T47D (cell line): ENCODE measurements at regions not wholly inside any gene's neighbourhood (a gene's known extent, or its start where the extent isn't known, plus 50 kb on each side); places are given as distances from the start of the nearest gene placed in this dataset.

Experiments used
- DNase-seq, 2 experiments: peaks; one replicate each; pipeline versions ENCODE4 v3.0.0 to v3.0.0-alpha.2; 2011 to 2012; ENCODE audit warnings: low read depth in 1 of 2, low spot score in 1 of 2
- JUND ChIP-seq: IDR thresholded peaks from 2 replicates; pipeline ENCODE4 v1.6.1; 2012; ENCODE audit warnings: low read depth
- in situ Hi-C: cut with HindIII; loops from 2 replicates; pipeline ENCODE4 v1.10.0; 2016; ENCODE audit warnings: low sequenced_read_pairs, low pct_unique_long_range_greater_than_20kb

DNA sequence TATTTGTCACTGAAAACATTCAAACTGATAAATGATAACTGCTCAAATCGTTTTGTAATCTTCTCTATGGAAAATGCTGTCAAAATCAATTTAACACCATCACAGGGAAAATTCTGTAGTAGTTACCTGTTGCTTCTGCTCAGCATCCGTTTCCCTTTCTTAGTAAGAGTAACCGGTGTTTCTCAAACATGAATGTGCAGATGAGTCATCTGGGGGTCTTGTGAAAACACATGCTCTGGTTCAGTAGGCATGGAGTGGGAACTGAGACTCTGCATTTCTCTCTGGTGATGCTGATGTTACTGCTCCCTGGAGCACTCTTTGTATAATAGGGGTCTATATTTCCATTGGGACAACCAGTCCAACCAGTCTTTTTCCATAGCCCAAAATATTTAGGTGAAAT is 145.1 kb downstream of the SEMA6D start:
- no peak for DNase-seq
- in situ Hi-C loops = no loop called here
- TF ChIP-seq JUND = no peak

GRCh38 chr15:47866446-47866845 is 149.1 kb downstream of the SEMA6D start:
- in situ Hi-C loops = no loop called here
- no peak for TF ChIP-seq JUND
- no peak for DNase-seq

- in situ Hi-C loops = no loop called here
- peak in 1 of 2 experiments; percentile 18 for DNase-seq
- TF ChIP-seq JUND = no peak
These were observed 153.1 kb downstream of the SEMA6D start for GRCh38 chr15:47870300-47870955.

DNA sequence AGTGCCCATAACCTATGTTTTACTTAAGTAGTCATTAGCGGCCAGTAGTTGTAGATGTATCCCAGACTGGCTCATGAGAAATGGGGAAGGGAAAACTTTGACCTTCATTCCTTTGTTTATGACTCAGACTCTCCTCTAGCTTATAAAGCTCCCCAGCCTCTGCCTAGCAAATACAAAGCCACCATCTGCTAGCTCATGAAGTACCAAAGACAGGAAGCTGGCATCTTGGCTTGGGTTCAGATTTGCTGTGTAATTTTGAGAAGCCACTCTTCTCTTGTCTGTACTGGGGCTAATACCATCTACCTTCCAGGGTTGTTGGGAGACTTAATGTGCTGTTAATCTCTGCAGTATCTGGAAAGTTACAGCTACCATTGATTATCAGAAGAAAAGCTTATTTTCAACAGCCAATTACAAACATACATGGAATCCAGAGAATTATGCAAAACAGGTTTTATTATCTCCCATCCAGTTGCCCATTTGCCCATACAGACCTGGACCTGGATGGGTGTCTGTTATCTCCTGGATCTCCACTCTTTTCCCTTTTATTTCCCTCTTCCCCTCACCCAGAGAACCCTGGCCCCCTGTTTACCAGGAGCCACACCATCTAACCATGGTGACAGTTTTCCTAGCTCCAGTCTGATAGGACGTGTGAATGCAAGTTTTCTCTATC is 153.8 kb downstream of the SEMA6D start:
- no peak for TF ChIP-seq JUND
- peak in 1 of 2 experiments; percentile 6 for DNase-seq
- in situ Hi-C loops = no loop called here

GRCh38 chr15:47872208-47872607 is 154.9 kb downstream of the SEMA6D start:
- in situ Hi-C loops = no loop called here
- no peak for DNase-seq
- no peak for TF ChIP-seq JUND

DNA sequence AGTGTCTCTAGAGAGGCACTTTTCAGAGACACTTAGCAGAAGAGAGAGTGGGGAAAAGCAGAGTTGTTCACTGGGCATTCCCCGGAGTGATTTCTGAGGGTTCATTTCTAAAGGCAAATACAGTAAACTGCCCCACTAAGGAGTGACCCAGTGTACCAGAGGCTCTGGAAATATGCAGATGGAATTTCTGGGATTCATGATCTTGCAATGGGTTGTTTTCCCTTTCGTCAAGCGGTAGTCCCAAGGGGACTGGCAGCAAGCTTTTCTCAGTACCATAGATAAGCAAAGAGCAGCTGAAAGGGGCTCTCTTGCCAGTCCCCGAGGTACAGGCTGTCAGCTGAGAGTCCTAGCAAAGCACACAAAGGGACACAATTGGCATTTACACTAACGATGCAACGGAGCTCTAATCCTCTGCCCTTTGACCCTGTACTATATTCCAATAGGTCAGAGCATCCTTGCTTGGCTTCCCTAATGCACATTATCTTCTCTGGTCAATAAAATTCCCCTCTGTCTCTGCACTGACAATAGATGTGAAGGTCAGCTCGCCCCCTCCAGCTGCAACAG is 155.6 kb downstream of the SEMA6D start:
- in situ Hi-C loops = no loop called here
- TF ChIP-seq JUND = no peak
- DNase-seq = no peak

DNA sequence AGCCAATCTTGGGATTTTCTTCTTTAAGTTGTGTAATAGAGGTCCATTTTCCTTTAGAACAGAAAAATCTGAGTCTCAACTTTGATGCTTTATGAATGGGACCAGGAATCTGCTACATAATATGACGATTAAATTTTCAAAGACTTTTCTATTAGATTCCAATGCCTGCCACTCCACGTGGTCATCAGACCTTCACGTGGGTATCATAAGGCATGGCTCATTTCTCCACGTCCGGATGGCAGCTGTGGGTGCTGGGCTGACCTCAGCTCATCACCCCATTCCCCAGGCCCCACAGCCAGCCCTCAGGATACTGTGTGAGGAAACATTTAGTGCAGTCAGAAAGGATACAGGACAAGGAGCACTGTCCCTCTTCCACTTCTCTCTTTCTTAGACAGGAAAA is 159.7 kb downstream of the SEMA6D start:
- TF ChIP-seq JUND = no peak
- in situ Hi-C loops = no loop called here
- no peak for DNase-seq

DNA sequence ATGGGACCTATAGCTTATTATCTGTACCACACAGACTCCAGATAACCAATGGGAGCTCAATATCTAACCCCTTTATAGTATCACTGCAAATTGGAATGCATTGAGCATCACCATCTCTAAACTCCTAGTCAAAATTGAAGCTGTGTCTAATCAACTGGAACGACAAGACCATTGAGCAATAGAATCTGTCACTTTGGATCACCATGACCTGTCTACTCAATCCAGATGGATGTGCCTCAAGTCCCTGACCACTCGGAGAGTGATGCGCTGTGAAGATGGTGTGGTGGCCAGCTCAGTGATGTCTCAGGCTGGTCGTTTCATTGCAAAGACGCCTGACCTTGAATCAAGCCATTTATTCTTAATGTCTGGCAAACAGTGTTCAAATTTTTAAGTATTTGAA is 160.5 kb downstream of the SEMA6D start:
- TF ChIP-seq JUND = no peak
- DNase-seq = no peak
- in situ Hi-C loops = no loop called here

DNA sequence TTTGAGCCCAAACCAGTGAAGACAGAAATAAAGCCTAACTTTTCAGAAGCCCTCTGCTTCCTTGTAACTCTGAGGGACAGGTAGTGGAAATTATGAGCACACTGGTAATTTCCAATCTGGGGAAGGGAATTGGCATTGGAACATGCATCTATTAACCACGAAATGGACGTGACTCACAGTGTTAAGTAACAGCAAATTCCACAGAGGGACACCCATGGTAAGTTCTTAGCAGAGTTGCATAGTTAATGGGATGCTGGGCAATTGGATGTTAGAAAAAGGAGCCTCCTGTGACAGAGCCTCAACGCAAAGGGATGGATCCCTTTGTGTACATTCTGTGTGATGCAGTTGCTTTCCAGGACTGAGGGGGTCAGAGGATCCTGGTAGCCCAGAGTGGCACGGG is 168.6 kb downstream of the SEMA6D start:
- DNase-seq = no peak
- in situ Hi-C loops = no loop called here
- no peak for TF ChIP-seq JUND

- no peak for DNase-seq
- in situ Hi-C loops = no loop called here
These were observed 170.0 kb downstream of the SEMA6D start for GRCh38 chr15:47887241-47887800.

DNA sequence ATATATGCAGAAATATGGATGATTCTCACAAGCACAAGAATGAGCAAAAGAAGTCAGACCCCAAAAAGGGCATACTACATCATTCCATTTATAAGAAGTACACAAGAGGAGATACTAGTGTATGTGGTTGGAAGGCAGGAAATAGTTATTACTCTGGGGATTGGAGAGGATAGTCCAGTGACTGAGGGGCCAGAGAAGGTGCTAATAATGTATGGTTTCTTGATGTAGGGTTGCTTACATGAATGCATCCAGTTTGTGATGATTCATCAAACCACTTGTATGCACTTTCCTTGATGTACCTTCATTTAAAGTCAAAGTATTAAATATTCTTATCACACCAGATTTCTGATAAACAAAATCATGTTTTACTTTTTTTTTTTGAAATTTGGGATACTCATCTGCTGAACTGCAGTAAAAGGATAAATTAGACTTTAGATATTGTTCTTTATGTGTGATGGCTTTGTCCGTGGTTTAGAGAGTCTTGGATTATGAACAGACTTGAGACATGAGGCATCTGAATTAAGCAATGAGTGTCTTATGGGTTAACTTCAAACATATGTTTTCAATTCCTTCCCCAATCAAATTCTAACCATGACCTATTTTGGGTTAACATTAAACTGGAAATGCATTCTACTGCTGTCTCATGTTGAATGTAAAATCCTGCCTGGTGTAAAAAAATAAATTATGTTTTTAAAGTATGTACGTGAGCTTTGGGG is 171.2 kb downstream of the SEMA6D start:
- DNase-seq = no peak
- TF ChIP-seq JUND = no peak
- in situ Hi-C loops = no loop called here

More at GRCh38 chr15:47887241-47887800, 170.0 kb downstream of the SEMA6D start:
- TF ChIP-seq JUND = no peak

DNA sequence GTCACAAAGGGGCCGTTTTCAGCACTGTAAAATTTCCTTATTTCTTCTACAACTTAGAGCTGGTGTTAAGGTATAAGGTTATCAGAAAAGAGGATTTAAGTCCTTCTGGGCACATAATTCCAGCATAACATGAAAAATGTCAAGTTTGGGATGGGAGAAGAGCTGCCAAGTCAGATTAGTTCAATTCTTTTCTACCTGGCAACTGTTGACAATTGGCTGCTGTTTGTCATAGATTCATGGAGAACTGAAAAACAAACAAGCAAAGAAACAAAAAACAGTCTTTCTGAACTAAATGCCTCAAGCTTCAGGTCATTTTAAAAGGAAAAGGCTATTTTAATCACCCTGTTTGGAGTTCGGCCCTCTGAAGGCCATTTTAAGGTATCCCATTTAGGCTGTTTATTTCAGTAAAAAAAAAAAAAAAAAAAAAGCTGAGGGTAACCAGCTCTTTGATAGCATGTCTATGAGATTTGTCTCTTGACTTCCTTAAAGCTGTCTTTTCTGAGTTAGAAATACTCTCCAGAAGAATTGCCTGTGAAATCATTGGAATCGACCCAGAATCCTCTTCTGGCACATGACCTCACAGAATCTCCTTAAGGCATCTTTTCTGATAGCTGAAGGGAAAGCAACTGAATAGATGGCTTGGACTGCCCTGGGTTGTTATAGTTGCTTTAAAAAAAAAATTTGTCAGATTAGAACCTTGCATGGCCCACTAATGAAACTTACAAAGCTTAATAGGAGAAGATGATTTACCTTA is 173.3 kb downstream of the SEMA6D start:
- DNase-seq = no peak
- no peak for TF ChIP-seq JUND
- in situ Hi-C loops = no loop called here
